Activated CD4-positive, alpha-beta T cell treated with anti-CD3 and anti-CD28 coated beads for 48 hours (primary cell): ENCODE measurements at regions not wholly inside any gene's neighbourhood (a gene's known extent, or its start where the extent isn't known, plus 50 kb on each side); places are given as distances from the start of the nearest gene placed in this dataset.
"Not testable (repeated sequence)": the region's sequence is repeated elsewhere in the genome, so short reads cannot be mapped to it uniquely, and the experiment has no call there.

Source experiments
- DNase-seq: peaks from one replicate; pipeline ENCODE4 v3.0.0-alpha.2; 2020

DNA sequence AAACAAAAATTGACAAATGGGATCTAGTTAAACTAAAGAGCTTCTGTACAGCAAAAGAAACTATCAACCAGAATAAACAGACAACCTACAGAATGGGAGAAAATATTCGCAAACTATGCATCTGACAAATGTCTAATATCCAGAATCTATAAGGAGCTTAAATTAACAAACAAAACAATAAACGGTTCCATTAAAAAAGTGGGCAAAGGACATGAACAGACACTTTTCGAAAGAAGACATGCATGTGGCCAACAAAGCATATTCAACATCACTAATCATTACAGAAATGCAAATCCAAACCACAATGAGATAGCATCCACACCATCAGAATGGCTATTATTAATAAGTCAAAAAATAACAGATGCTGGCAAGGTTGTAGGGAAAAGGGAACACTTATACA is 50.5 kb upstream of the MED13L start:
- not testable (repeated sequence) for DNase-seq

- no peak for DNase-seq
Observed at GRCh38 chr12:116331876-116332275, 54.4 kb upstream of the MED13L start.

DNA sequence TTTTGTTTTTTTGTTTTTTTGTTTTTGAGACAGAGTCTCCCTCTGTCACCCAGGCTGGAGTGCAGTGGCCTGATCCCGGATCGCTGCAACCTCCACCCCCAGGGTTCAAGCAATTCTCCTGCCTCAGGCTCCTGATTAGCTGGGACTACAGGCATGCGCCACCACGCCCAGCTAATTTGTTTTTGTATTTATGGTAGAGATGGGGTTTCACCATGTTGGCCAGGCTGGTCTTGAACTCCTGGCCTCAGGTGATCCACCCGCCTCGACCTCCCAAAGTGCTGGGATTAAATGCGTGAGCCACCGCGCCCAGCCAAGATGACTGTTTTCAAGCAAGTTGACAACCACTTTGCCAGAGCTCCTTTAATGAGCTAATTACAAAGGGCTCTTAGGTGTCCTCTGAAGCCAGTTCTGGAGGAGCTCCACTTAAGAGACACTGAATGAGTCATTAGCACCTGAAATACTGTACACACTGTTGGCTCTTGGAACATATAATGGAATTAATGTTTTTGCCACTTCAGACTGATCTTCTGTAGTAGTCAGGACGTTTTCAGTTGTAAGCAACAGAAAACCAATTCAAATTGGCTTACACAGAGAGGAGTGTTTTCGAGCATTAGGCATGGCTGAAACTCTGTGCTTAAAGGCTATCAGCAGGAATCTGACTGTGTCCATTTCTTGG is 55.4 kb upstream of the MED13L start:
- DNase-seq = no peak

- DNase-seq = no peak
Observed at GRCh38 chr12:116333402-116333801, 55.9 kb upstream of the MED13L start.

- no peak for DNase-seq
Observed at GRCh38 chr12:116336542-116337065, 59.1 kb upstream of the MED13L start.

DNA sequence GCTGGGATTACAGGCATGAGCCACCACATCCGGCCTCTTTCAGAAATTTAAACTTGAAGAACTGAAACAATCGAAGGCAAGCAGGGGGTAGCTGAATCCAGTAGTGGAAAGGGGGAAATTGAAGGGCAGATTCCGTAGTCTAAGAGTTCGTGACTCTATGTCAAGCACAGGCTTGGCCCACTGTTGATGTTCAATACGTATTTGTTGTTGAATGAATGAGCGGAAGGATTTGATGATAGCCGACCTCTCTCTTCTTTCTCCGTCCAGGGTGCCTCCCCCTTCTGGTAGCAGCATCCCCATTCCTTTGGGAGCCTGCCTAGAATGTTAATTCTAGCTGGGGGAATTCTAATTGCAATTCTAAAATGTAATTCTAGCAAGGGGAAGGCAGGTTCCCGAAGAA is 59.8 kb upstream of the MED13L start:
- DNase-seq = no peak

GRCh38 chr12:116338064-116338846 is 60.8 kb upstream of the MED13L start:
- DNase-seq = no peak

DNA sequence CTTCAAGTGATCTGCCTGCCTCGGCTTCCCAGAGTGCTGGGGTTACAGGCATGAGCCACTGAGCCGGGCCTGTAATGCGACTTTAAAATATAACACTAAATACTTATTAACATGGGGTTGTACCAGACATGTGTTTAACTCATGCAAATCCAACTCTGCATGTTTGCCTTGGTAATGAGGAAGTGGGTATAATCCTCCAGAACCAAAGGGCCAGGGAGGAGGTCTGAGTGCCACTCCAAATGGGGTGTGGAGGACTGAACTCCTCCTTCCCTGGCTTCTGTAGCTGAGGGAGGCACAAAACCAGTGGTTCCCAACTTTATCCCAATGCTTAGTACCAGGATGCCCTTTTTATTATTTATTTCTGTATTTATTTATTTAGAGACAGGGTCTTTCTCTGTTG is 61.6 kb upstream of the MED13L start:
- no peak for DNase-seq

DNA sequence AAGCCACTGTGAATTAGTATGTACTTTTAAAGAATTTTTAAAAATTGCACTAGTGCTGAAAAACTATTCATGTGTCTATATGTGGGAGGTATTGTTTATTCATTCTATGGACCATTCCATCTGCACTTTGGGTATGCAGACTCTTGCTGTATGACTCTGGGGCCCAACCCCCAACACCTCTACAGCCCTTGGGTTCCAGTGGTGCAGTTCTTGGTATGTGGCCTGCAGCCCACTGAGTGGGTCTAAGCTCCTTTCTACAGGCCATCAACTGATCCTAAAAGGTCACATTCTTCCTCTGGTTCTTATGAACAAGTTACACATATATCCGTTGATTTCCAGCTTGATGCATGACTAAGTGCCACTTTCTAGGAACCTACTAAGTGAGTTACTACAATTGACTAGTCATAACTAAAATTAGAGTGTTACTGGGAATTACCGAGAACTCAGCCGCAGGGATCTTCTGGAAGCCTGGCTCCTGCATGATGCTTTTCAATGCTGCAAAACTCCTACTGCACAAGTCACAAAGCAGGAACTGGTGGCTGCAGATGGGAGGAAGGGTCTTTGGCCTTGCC is 62.4 kb upstream of the MED13L start:
- DNase-seq = no peak

DNA sequence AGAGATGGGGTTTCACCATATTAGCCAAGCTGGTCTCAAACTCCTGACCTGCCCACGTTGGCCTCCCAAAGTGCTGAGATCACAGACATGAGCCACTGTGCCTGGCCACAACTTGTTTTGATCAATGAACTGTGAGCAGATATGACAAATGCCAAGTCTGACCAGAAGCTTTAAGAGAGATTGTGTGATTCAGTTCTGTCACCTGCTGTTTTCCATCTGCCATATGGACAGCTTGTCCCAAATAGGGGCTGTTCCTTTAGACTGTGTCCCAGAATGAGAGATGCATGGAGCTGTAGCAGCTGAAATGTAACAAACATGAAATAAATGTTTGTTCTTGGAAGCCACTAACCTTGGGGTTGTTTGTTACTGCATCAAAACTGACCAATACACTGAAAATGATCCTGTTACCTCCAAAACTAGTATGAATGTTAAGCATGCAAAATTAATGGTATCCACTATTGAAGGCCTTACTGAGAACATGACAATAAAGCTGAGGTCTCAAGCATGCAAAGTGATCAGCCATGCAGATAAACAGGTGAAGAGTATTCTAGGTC is 65.9 kb upstream of the MED13L start:
- DNase-seq = no peak

DNA sequence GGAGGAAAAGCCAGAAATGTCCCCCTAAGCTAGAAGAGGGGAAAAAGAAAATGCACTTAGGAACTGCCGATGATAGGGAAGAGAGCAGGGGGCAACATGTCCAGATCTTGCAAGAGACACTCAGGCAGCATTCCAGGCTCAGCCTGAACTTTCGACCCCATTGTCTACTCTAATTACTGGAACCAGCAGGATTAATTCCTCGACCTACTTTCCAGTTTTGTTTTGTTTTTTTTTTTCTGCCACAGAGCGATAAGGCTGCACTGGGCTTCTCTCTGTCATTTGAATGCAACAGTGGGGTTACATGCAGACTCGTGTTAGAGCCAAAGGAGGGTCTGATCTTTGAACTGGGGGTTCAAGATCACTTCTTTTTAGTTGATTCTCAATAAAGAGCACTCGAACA is 68.7 kb upstream of the MED13L start:
- no peak for DNase-seq

DNA sequence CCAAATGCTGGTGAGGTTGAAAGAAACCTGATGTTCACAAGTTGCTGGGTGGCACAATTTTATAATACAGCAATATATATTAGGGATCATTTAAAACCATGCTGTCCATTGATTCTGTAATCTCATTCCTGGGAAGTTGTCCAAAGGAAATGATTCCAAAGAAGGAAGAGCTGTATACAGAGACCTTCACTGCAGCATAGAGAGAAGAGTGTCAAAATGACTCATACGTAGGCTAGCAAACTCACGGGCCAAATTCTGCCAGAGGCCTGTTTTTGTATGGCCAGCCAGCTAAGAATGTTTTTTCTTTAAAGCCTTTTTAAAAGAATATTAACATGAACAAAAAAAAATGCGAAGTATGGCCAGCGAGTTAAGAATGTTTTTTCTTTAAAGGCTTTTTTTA is 69.2 kb upstream of the MED13L start:
- no peak for DNase-seq

GRCh38 chr12:116347265-116347664 is 69.8 kb upstream of the MED13L start:
- no peak for DNase-seq

DNA sequence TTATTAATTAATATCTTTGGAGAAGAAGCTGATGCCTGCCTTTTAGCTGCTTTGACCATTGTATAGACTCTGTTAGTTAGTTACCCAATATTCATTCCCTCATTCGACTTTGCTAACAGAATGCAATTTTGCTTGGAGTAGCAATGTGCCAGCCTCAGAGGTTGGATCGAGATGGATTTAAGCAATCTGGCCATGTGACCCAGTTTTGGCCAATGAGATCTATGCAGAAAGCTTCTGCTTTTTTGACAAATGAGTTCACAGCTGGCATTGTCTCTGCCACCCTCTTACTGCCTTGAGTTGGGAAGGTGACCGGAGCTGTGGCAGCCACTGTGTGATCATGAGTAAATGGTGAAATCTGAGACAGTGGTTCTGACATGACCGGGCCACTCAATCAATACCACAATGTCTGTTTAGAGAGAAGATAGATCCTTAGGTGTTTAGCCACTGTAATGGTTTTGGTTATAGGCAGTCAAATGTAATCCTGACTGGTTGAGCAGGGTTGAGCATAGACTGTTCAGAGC is 74.9 kb upstream of the MED13L start:
- DNase-seq = no peak

DNA sequence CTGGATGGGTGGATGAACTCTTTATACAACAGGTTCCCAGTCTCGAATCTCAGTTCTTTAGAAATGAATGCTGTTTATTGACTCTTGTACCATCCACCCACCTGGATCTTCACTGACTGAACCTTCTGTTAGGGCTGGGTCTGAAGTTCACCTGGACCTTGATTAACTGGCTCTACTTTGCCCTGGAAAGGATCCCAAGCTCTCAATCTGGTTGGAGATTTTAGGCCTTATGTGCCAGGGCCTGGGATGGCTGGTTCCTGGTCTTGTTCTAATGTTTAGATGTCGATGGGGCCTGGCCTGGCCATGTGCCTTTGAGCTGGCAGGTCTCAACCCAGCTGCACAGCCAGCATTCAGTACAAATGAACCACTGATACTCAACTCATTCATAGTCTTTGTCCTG is 76.5 kb upstream of the MED13L start:
- no peak for DNase-seq

GRCh38 chr12:116354534-116354933 is 77.0 kb upstream of the MED13L start:
- no peak for DNase-seq

DNA sequence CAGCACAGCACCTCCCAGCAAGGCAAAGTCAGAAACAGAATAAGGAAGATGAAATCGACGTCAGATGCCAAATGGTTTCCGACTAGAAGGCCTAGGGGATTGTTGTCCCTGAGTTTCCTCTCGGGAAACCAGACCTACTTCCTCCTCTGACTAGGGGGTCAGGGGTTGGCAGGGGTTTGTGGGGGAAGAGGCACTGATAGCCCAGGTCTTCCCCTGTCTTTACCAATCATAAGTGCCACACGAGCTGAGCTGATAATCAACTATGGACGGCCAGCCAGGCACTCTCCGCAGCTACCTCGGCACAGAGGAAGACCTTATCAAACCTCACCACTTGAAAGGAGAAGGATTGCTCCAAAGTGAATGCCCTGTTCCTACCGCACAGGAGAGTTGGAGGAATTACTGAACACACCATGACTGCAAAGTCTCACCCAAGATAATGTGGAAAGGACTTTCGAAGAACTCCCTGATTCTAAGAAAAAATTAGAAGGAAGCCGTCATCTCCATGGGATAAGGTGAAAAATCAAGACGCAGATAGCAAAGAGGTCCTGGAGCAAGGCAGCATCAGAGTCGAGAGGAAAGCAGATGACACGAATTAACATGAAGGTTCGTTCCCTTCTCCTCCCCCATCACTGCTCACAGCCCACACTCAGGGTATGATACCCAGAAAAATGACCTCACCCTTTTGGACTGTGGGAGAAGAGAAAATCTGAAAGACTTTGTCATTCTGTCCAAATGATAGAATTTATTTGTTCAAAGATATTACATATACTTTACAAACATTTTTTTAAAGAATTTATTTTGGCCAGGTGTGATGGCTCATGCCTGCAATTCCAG is 77.7 kb upstream of the MED13L start:
- DNase-seq = no peak

- DNase-seq = no peak
Observed at GRCh38 chr12:116358536-116358892, 81.0 kb upstream of the MED13L start.

DNA sequence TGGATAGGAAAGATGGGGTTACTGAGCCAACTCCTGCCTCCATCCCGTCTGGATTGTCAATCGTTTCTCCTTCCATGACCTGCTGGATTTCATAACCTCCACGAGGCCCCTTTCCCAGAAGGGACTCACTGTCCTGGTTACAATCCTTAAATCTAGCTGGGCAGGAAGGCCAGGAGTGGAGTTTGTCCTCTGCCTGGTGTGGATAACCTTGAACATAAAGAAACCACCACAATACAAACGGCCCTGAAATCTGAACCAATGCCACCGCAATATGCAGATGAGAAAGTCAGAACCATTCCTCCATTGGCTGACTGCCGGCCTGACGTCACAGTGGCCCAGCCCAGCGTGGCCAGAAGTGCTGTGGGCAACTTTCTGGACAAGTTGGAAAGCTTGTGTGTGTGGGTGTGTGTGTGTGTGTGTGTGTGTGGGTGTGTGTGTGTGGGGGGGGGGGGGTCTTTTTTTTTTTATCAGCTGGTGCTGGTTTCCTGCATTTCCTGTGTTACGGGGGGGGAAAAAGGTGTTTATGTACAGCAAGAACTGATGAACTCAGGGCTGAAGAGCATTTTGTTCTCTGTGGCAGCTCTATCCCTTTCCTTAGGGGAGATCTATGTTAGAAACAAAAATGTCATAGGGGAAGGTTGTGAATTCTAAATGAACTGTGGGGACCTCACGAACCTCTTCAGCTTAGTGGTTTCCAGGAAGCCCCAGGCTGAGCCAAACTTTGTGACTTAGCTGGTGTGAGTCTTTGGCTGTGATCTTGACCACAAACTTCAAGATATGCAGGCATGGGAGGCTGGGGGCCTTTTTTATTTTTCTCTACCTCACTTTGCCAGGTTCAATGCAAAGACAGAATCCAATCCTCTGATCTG is 81.6 kb upstream of the MED13L start:
- DNase-seq = peak; percentile 70

- DNase-seq = peak; percentile 40
Observed at GRCh38 chr12:116360579-116361413, 83.3 kb upstream of the MED13L start.
